ENCODE measurements at regions not wholly inside any gene's neighbourhood (a gene's known extent, or its start where the extent isn't known, plus 50 kb on each side); places are given as distances from the start of the nearest gene placed in this dataset.

DNA sequence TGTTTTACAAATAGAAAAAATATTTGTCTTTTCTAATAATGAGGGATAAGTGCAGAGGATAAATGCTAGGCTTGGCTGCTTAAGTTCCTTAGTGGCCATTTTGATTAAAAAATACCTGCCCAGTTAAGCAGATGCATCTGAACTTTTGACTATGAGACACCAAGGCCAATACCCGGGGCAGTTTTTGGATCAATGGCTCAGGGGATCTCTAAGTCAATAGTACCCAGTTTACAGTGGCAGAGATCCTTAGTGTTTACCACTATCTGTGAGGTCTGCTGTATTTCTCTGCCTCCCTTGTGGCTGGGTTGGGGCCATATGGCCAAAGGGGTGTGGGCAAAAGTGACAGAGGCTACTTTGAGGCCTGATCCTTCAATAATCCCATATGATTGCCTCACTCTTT, 184.5 kb upstream of the MAST4 start:
- no peak for DNase-seq (ENCODE audit: extremely low read depth, low read depth)
- TF ChIP-seq, protein P1, sequence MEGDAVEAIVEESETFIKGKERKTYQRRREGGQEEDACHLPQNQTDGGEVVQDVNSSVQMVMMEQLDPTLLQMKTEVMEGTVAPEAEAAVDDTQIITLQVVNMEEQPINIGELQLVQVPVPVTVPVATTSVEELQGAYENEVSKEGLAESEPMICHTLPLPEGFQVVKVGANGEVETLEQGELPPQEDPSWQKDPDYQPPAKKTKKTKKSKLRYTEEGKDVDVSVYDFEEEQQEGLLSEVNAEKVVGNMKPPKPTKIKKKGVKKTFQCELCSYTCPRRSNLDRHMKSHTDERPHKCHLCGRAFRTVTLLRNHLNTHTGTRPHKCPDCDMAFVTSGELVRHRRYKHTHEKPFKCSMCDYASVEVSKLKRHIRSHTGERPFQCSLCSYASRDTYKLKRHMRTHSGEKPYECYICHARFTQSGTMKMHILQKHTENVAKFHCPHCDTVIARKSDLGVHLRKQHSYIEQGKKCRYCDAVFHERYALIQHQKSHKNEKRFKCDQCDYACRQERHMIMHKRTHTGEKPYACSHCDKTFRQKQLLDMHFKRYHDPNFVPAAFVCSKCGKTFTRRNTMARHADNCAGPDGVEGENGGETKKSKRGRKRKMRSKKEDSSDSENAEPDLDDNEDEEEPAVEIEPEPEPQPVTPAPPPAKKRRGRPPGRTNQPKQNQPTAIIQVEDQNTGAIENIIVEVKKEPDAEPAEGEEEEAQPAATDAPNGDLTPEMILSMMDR (IDR thresholded peaks at IDR 0.05; ENCODE audit: low read depth, low read length) = no peak

- DNase-seq (ENCODE audit: extremely low read depth, low read depth) = no peak
- TF ChIP-seq, protein P1 (IDR thresholded peaks at IDR 0.05; ENCODE audit: low read depth, low read length) = no peak
Observed at GRCh38 chr5:66413931-66414330, 182.3 kb upstream of the MAST4 start.

DNA sequence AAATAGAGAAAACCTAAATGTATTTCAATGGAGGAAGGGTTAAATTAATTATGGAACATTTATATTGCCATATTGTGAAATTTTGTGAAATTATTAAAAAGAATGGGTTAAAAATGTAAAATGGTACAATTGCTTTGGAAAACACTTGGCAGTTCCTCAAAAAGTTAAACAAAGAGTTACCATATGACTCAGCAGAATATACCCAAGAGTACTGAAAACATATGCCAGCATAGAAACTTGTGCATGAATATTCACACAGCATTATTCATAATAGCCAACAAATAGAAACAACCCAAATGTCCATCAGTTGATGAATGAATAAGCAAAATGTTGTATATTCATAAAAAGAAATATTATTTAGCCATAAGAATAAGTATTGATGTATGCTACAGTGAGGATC, 181.0 kb upstream of the MAST4 start:
- no peak for DNase-seq (ENCODE audit: extremely low read depth, low read depth)
- TF ChIP-seq, protein P1 (IDR thresholded peaks at IDR 0.05; ENCODE audit: low read depth, low read length) = no peak

GRCh38 chr5:66416698-66417097, 179.5 kb upstream of the MAST4 start:
- no peak for DNase-seq (ENCODE audit: extremely low read depth, low read depth)
- TF ChIP-seq, protein P1 (IDR thresholded peaks at IDR 0.05; ENCODE audit: low read depth, low read length) = no peak

DNA sequence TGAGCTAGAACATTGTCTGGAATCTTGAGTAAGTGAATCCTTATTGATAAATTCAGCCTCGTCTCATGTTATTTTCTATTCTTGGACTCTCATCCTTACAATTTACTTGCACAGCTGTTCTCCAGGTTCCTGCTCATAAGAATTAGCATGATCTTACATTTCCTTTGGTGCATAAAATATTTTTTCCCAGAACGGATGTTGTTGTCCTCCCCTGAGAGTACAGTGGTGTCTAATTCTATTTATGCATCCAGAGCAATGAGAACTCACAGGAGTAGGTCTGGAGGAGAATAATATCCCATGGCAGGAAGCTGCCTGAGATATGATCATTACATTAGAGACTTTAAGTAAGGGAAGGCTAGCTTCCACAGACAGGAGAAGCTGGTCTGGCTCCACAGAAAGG, 178.4 kb upstream of the MAST4 start:
- DNase-seq (ENCODE audit: extremely low read depth, low read depth) = no peak

GRCh38 chr5:66423484-66423883, 172.7 kb upstream of the MAST4 start:
- TF ChIP-seq, protein P1 (IDR thresholded peaks at IDR 0.05; ENCODE audit: low read depth, low read length) = no peak
- no peak for DNase-seq (ENCODE audit: extremely low read depth, low read depth)

More for the DNA sequence above, 178.4 kb upstream of the MAST4 start:
- TF ChIP-seq, protein P1 (IDR thresholded peaks at IDR 0.05; ENCODE audit: low read depth, low read length) = no peak

- DNase-seq (ENCODE audit: extremely low read depth, low read depth) = no peak
- TF ChIP-seq, protein P1 (IDR thresholded peaks at IDR 0.05; ENCODE audit: low read depth, low read length) = no peak
Observed at GRCh38 chr5:66425842-66426241, 170.4 kb upstream of the MAST4 start.

Measured in AG09319 (cell line).